ENCODE measurements at regions not wholly inside any gene's neighbourhood (a gene's known extent, or its start where the extent isn't known, plus 50 kb on each side); places are given as distances from the start of the nearest gene placed in this dataset.

DNA sequence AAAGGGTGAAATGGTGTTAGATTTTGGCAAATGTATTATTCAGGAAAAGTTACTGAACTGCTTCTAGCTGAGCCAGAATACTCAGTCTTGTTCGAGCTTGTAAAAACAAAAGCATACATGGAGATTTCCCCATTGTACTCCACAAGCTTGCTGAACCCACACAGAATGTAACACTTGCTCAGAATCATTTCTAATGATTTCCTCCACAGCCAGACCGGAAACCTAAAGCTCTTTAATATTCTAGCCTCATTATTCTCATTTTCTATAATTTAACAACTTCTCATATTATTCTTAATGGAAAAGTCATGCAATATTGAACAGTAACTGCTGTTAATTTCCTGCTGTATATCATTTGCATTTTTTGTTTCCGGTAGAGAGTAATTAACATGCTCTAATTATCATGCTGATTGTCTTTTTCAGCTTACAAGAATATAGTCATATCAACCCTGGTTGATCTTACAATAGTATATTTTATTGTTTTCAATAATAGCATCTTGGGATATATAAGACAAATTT lies 1387.5 kb upstream of the EYS start:
- Mint-ChIP-seq H3K4me3 (no peak overlapping the region), H3K9me3 (peaks cover 24% of the 10 kb centered on the region), H3K4me1 (ENCODE audit: low read depth) (no peaks in the 10 kb centered on the region), H3K27me3 (ENCODE audit: insufficient read depth) (no peaks in the 10 kb centered on the region; the same call in 1 of the 2 replicates), H3K36me3 (ENCODE audit: low read depth) (no peaks in the 10 kb centered on the region), H3K27ac (no peak overlapping the region)
- TF ChIP-seq CTCF (IDR thresholded peaks at IDR 0.05) = no peak
- DNase-seq = no peak

DNA sequence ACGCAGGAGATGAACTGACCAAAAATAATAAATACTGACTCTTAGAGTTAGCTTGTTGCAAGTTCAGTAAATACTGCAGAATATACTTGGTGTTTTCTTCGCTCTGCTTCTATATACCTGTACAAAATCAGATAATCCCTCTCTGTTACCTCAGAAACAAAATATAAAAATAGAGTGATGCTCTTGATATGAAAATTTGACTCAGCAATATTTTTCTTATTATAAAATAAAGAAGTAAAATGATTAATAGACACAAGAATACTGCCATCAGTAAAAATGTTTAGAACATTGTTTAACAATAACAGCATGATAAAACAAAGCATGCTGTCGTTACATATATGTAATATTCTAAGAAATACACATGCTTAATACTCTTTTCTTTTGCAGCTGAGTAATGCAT lies 1366.9 kb upstream of the EYS start:
- peaks cover 9% of the 10 kb centered on the region; the same call in 1 of the 2 replicates for H3K9me3 Mint-ChIP-seq
- no peaks in the 10 kb centered on the region for H3K4me1 Mint-ChIP-seq (ENCODE audit: low read depth)
- no peak overlapping the region for H3K4me3 Mint-ChIP-seq
- no peak for DNase-seq
- no peaks in the 10 kb centered on the region for H3K27me3 Mint-ChIP-seq (ENCODE audit: insufficient read depth)
- TF ChIP-seq CTCF (IDR thresholded peaks at IDR 0.05) = no peak
- no peaks in the 10 kb centered on the region for H3K36me3 Mint-ChIP-seq (ENCODE audit: low read depth)
- H3K27ac Mint-ChIP-seq = no peak overlapping the region

DNA sequence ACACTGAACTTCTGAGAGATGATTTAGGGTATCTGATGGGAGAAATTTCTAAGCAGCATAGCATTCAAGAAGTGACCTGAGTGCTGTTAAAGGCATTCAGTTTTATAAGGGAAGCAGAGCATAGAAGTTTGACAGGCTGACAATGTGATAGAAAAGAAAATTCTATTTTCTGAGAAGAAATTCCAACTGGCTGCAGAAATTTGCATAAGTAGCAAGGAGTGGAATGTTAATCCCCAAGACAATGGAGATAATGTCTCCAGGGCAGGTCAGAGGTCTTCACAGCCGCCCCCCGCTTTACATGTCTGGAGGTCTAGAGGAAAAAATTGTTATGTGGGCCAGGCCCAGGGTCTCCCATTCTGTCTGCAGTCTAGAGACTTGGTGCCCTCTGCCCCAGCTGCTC lies 1361.8 kb upstream of the EYS start:
- no peaks in the 10 kb centered on the region for H3K4me1 Mint-ChIP-seq (ENCODE audit: low read depth)
- H3K9me3 Mint-ChIP-seq = peaks cover 27% of the 10 kb centered on the region
- DNase-seq = no peak
- no peak for TF ChIP-seq CTCF (IDR thresholded peaks at IDR 0.05)
- H3K27ac Mint-ChIP-seq = no peak overlapping the region
- H3K36me3 Mint-ChIP-seq (ENCODE audit: low read depth) = no peaks in the 10 kb centered on the region
- no peaks in the 10 kb centered on the region for H3K27me3 Mint-ChIP-seq (ENCODE audit: insufficient read depth)
- no peak overlapping the region for H3K4me3 Mint-ChIP-seq

DNA sequence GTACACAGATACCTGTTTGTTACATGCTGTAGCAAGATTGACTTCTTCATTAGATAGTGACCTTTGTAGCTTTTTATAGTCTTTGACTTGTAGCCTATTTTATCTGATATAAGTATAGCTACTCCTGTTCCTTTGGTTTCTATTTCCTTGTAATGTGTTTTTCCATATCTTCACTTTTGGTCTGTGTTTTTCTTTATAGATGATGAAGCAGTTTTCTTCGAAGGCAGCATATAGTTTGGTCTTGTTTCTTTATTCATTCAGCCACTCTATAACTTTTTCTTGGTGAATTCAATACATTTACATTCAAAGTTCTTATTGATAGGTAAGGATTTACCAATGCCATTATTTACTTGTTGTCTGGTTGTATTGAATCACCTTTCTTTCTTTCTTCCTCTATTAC lies 1357.3 kb upstream of the EYS start:
- no peak for DNase-seq
- no peaks in the 10 kb centered on the region for H3K4me1 Mint-ChIP-seq (ENCODE audit: low read depth)
- H3K27ac Mint-ChIP-seq = no peak overlapping the region

GRCh38 chr6:67047996-67048395 lies 1341.0 kb upstream of the EYS start:
- peaks cover 27% of the 10 kb centered on the region for H3K9me3 Mint-ChIP-seq
- TF ChIP-seq CTCF (IDR thresholded peaks at IDR 0.05) = no peak
- H3K36me3 Mint-ChIP-seq (ENCODE audit: low read depth) = no peaks in the 10 kb centered on the region
- no peak overlapping the region for H3K4me3 Mint-ChIP-seq
- no peak overlapping the region for H3K27ac Mint-ChIP-seq
- H3K27me3 Mint-ChIP-seq (ENCODE audit: insufficient read depth) = no peaks in the 10 kb centered on the region
- H3K4me1 Mint-ChIP-seq (ENCODE audit: low read depth) = no peaks in the 10 kb centered on the region
- DNase-seq = no peak

More for the DNA sequence above, 1357.3 kb upstream of the EYS start:
- Mint-ChIP-seq H3K4me3 (no peak overlapping the region), H3K27me3 (ENCODE audit: insufficient read depth) (no peaks in the 10 kb centered on the region), H3K9me3 (peaks cover 37% of the 10 kb centered on the region), H3K36me3 (ENCODE audit: low read depth) (no peaks in the 10 kb centered on the region)
- TF ChIP-seq CTCF (IDR thresholded peaks at IDR 0.05) = no peak

- Mint-ChIP-seq H3K36me3 (ENCODE audit: low read depth) (no peaks in the 10 kb centered on the region), H3K4me3 (no peak overlapping the region)
Measured at GRCh38 chr6:67045076-67045475, 1338.0 kb upstream of the EYS start.

More at GRCh38 chr6:67045076-67045475, 1338.0 kb upstream of the EYS start:
- H3K4me1 Mint-ChIP-seq (ENCODE audit: low read depth) = no peaks in the 10 kb centered on the region
- no peaks in the 10 kb centered on the region for H3K27me3 Mint-ChIP-seq (ENCODE audit: insufficient read depth)
- peaks cover 31% of the 10 kb centered on the region for H3K9me3 Mint-ChIP-seq
- DNase-seq = no peak
- no peak overlapping the region for H3K27ac Mint-ChIP-seq
- TF ChIP-seq CTCF (IDR thresholded peaks at IDR 0.05) = no peak
